ENCODE measurements at regions not wholly inside any gene's neighbourhood (a gene's known extent, or its start where the extent isn't known, plus 50 kb on each side); places are given as distances from the start of the nearest gene placed in this dataset.

- CTCF ChIA-PET (ENCODE audit: low intra/inter-chr PET ratio): no interaction called here
Observed at GRCh38 chr2:155157711-155158110, 459.2 kb downstream of the KCNJ3 start.

More at GRCh38 chr2:155157711-155158110, 459.2 kb downstream of the KCNJ3 start:
- H3K9ac ChIP-seq (ENCODE audit: insufficient read depth in 1 of 2, low read depth in 2 of 2, low read length in 2 of 2): no peak overlapping the region
- H3K9me3 ChIP-seq (replicated peaks; ENCODE audit: control insufficient read depth, insufficient read depth, low read depth, low read length): no peaks in the 10 kb centered on the region; the same call in 1 of the 2 replicates
- no peak for DNase-seq (ENCODE audit: extremely low read depth in 1 of 4, low spot score in 3 of 4)
- 2% methylated on average over 2 of the region's 2 CpGs for WGBS (ENCODE audit: insufficient coverage, low coverage, missing lambda C conversion rate)
- H3K36me3 ChIP-seq (ENCODE audit: control insufficient read depth, insufficient read depth, low read length): no peaks in the 10 kb centered on the region
- H3K4me3 ChIP-seq: no peak overlapping the region
- no peak overlapping the region for H2AFZ ChIP-seq (ENCODE audit: low read depth, low read length)
- intact Hi-C loops (cut with micrococcal nuclease) (no loop called here), in situ Hi-C loops (cut with MboI) (no loop called here)
- POLR2A ChIA-PET: no interaction called here
- H3K27me3 ChIP-seq (ENCODE audit: control insufficient read depth in 2 of 2, insufficient read depth in 2 of 2, low read length in 2 of 2): no peaks in the 10 kb centered on the region
- H3K79me2 ChIP-seq (ENCODE audit: control insufficient read depth, insufficient read depth, low read length): no peaks in the 10 kb centered on the region
- no peak overlapping the region for H3K27ac ChIP-seq (ENCODE audit: extremely low read depth, low read depth, low read length)
- no peak for ATAC-seq
- no peak overlapping the region for H3K4me2 ChIP-seq (ENCODE audit: insufficient read depth, low read length)
- no peaks in the 10 kb centered on the region for H3K4me1 ChIP-seq (replicated peaks in 1 of 2; ENCODE audit: control insufficient read depth in 2 of 2, insufficient read depth in 2 of 2, low read length in 2 of 2)
- no peak for FAIRE-seq
- no peaks in the 10 kb centered on the region for H4K20me1 ChIP-seq (replicated peaks; ENCODE audit: control insufficient read depth, insufficient read depth, low read length)
- no peaks in the 10 kb centered on the region for H3K9me1 ChIP-seq (ENCODE audit: control insufficient read depth, insufficient read depth, low read length)
- TF ChIP-seq HMBOX1 (IDR thresholded peaks at IDR 0.05): no peak
- TF ChIP-seq ZNF695 (CRISPR knock-in tag; IDR thresholded peaks at IDR 0.05): no peak
- no peak for TF ChIP-seq JUND (IDR thresholded peaks at IDR 0.05; ENCODE audit: borderline replicate concordance, low read depth, low read length)
- TF ChIP-seq JUND (tag; IDR thresholded peaks at IDR 0.05; ENCODE audit: borderline replicate concordance, low read depth, low read length): no peak
- TF ChIP-seq ZNF764 (CRISPR knock-in tag; IDR thresholded peaks at IDR 0.05; ENCODE audit: low read depth): no peak
- no peak for TF ChIP-seq NCOA1 (IDR thresholded peaks at IDR 0.05; ENCODE audit: low read depth)
- no peak for TF ChIP-seq PHF20 (IDR thresholded peaks at IDR 0.05; ENCODE audit: partially characterized antibody)
- TF ChIP-seq CAMTA2 (CRISPR knock-in tag; conservative IDR thresholded peaks at IDR 0.05): no peak
- no peak for TF ChIP-seq KDM2B (CRISPR knock-in tag; IDR thresholded peaks at IDR 0.05)
- TF ChIP-seq YY1 (IDR thresholded peaks at IDR 0.05; ENCODE audit: borderline replicate concordance in 1 of 3, control insufficient read depth in 1 of 3, extremely low read depth in 1 of 3, insufficient read depth in 3 of 3, insufficient read length in 1 of 3, insufficient replicate concordance in 2 of 3, low read depth in 1 of 3, low read length in 2 of 3): no peak
- no peak for TF ChIP-seq MBD2 (IDR thresholded peaks at IDR 0.05; ENCODE audit: borderline replicate concordance, low read depth)
- TF ChIP-seq NCOA6 (IDR thresholded peaks at IDR 0.05): no peak
- TF ChIP-seq FOXJ2 (tag; IDR thresholded peaks at IDR 0.05): no peak
- TF ChIP-seq KAT7 (CRISPR knock-in tag; IDR thresholded peaks at IDR 0.05; ENCODE audit: borderline replicate concordance): no peak
- no TSS peak for BruUV-seq (replicated peaks)

All from K562 (cell line).